DOHH2 (cell line): ENCODE measurements at regions not wholly inside any gene's neighbourhood (a gene's known extent, or its start where the extent isn't known, plus 50 kb on each side); places are given as distances from the start of the nearest gene placed in this dataset.

ENCODE experiments used
- CTCF ChIP-seq: fragments of 200-600 bp; sonication (generic); IDR thresholded peaks from one replicate; pipeline ENCODE4 v1.5.1; 2014; ENCODE audit warnings: antibody characterized with exemption, mild to moderate bottlenecking, low read depth, low read length; ENCODE audit not compliant: poor library complexity, severe bottlenecking
- EZH2phosphoT487 ChIP-seq: fragments of 200-600 bp; sonication (generic); IDR thresholded peaks from 2 replicates; pipeline ENCODE4 v1.6.1; 2017; ENCODE audit warnings: borderline replicate concordance, mild to moderate bottlenecking, antibody characterized with exemption, low read length, moderate library complexity, mixed read lengths

- TF ChIP-seq CTCF = no peak
- no peak for TF ChIP-seq EZH2phosphoT487
Observed at GRCh38 chr5:97266576-97266975, 83.5 kb upstream of the RIOK2 start.
